ENCODE measurements at regions not wholly inside any gene's neighbourhood (a gene's known extent, or its start where the extent isn't known, plus 50 kb on each side); places are given as distances from the start of the nearest gene placed in this dataset.

GRCh38 chr13:102945886-102946285, 100.1 kb downstream of the ERCC5 start:
- TF ChIP-seq, protein P1, sequence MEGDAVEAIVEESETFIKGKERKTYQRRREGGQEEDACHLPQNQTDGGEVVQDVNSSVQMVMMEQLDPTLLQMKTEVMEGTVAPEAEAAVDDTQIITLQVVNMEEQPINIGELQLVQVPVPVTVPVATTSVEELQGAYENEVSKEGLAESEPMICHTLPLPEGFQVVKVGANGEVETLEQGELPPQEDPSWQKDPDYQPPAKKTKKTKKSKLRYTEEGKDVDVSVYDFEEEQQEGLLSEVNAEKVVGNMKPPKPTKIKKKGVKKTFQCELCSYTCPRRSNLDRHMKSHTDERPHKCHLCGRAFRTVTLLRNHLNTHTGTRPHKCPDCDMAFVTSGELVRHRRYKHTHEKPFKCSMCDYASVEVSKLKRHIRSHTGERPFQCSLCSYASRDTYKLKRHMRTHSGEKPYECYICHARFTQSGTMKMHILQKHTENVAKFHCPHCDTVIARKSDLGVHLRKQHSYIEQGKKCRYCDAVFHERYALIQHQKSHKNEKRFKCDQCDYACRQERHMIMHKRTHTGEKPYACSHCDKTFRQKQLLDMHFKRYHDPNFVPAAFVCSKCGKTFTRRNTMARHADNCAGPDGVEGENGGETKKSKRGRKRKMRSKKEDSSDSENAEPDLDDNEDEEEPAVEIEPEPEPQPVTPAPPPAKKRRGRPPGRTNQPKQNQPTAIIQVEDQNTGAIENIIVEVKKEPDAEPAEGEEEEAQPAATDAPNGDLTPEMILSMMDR (optimal IDR thresholded peaks at IDR 0.05 in 1 of 3, IDR thresholded peaks at IDR 0.05 in 1 of 3, conservative IDR thresholded peaks at IDR 0.05 in 1 of 3; ENCODE audit: extremely low read depth in 1 of 3, insufficient read depth in 2 of 3, low read length in 3 of 3), result no peak
- no peak for TF ChIP-seq EZH2 (IDR thresholded peaks at IDR 0.05; ENCODE audit: low read length)

Data from keratinocyte (primary cell).